AG09309 (cell line): ENCODE measurements at regions not wholly inside any gene's neighbourhood (a gene's known extent, or its start where the extent isn't known, plus 50 kb on each side); places are given as distances from the start of the nearest gene placed in this dataset.

Experiments
- DNase-seq: peaks from one replicate; pipeline ENCODE4 v3.0.0-alpha.2; 2010; ENCODE audit warnings: low read depth
- H3K4me3 ChIP-seq: 2 replicates; pipeline ENCODE4 v1.5.1; 2011; ENCODE audit warnings: mild to moderate bottlenecking, low read depth, low read length, moderate library complexity; ENCODE audit not compliant: control insufficient read depth
- CTCF ChIP-seq: IDR thresholded peaks from 2 replicates; pipeline ENCODE4 v1.5.1; 2011; ENCODE audit warnings: mild to moderate bottlenecking, low read depth, low read length, inconsistent platforms; ENCODE audit not compliant: insufficient read depth, control insufficient read depth; ENCODE audit errors: missing control alignments

DNA sequence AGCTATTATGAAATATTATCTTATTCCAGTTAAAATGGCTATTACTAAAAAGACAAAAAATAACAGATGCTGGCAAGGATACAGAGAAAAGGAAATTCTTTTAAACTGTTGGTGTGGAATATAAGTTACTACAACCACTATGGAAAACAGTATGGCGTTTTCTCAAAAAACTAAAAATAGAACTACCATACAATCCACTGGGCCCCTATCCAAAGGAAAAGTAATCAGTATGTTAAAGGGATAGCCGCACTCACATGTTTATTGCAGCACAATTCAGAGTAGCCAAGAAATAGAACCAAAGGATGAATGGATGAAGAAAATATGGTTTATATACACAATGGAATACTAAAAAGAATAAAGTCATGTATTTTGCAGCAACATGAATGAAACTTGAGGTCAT, 303.8 kb upstream of the ECI2 start:
- DNase-seq: no peak
- TF ChIP-seq CTCF: no peak

GRCh38 chr6:4437342-4437741, 302.0 kb upstream of the ECI2 start:
- no peak for DNase-seq
- H3K4me3 ChIP-seq: no peak overlapping the region
- TF ChIP-seq CTCF: no peak

More for the DNA sequence above, 303.8 kb upstream of the ECI2 start:
- H3K4me3 ChIP-seq: no peak overlapping the region

- TF ChIP-seq CTCF: no peak
- H3K4me3 ChIP-seq: no peak overlapping the region
- DNase-seq: no peak
Measured at GRCh38 chr6:4435981-4436445, 300.6 kb upstream of the ECI2 start.

DNA sequence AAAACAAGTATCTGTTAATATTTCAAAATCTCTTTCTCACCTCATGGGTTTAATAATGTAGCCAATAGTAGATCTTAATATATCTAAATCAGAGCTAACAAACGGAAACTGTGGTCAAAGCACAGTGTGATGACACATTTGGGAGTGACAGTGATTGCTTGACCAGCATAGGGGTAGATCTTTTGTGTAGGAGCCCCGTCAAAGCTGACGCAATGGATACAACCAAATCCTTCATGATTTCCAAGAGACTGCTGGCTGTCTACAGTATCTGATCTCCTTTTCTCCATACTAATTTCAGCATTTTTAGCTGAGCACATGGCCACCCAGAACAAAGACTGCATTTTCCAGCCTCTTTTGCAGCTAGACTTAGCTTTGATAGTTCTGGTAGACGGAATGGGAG, 299.3 kb upstream of the ECI2 start:
- DNase-seq: no peak
- no peak for TF ChIP-seq CTCF
- H3K4me3 ChIP-seq: no peak overlapping the region

DNA sequence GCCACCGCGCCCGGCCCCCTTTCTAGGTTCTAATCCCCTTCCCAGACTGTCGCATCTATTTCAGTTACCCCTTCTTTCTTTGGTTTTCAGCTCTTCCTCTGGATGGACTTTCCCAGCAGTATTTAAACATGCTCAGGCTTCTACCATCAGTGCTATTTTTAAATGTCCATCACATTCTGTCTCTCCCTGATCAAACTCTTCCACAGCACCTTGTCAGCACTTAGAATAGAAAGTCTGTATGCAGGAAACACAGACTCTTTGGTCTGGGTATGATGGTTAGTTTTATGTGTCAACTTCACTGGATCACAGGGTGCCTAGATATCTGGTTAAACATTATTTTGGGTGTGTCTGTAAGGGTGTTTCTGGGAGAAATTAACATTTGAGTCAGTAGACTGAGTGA, 297.8 kb upstream of the ECI2 start:
- DNase-seq: no peak
- TF ChIP-seq CTCF: no peak
- no peak overlapping the region for H3K4me3 ChIP-seq

- no peak overlapping the region for H3K4me3 ChIP-seq
- TF ChIP-seq CTCF: no peak
- DNase-seq: no peak
Measured at GRCh38 chr6:4426968-4427367, 291.6 kb upstream of the ECI2 start.

DNA sequence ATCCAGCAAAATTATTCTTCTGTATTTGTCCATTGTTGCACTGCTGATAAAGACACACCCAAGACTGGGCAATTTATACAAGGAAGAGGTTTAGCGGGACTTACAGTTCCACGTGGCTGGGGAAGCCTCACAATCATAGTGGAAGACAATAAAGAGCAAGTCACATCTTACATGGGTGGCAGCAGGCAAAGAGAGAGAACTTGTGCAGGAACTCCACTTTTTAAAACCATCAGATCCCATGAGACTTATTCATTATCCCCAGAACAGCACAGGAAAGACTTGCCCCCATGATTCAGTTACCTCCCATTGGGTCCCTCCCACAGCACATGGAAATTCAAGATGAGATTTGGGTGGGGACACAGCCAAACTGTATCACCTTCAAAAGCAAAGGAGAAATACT, 286.5 kb upstream of the ECI2 start:
- no peak overlapping the region for H3K4me3 ChIP-seq
- DNase-seq: no peak
- TF ChIP-seq CTCF: no peak
